ENCODE measurements at regions not wholly inside any gene's neighbourhood (a gene's known extent, or its start where the extent isn't known, plus 50 kb on each side); places are given as distances from the start of the nearest gene placed in this dataset.

DNA sequence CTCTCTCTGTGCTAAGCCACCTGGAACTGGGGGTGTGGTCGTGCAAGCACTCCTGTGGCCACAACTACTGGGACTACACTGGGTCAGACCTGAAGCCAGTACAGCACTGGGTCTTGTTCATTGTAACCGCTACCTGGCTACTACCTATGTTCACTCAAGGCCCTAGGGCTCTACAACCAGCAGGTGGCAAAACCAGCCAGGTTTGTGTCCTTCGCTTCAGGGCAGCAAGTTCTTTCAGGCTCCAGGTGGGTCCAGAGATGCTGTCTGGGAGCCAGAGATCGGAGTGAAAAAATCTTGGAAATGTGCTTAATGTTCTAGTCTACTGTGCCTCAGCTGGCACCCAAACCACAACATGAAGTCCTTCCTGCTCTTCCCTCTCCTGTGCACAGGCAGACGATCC is 171.6 kb upstream of the SORCS1 start:
- Histone ChIP-seq H2AFZ (ENCODE audit: low read depth, low read length) (no peak overlapping the region), H3K9me3 (ENCODE audit: low read length) (no peaks in the 10 kb centered on the region), H3K9ac (ENCODE audit: low read length) (no peak overlapping the region), H3K36me3 (ENCODE audit: insufficient read depth, low read length) (no peaks in the 10 kb centered on the region), H3K79me2 (replicated peaks; ENCODE audit: insufficient read depth, low read length) (no peaks in the 10 kb centered on the region), H3K4me3 (ENCODE audit: low read length) (no peak overlapping the region), H4K20me1 (ENCODE audit: insufficient read depth) (no peaks in the 10 kb centered on the region), H3K4me2 (ENCODE audit: low read length) (no peak overlapping the region), H3K27ac (ENCODE audit: low read length) (no peak overlapping the region), H3K9me2 (ENCODE audit: insufficient read depth, low read length) (no peaks in the 10 kb centered on the region), H3F3A (ENCODE audit: insufficient read depth, low read length, poor library complexity, severe bottlenecking) (no peaks in the 10 kb centered on the region), H3K27me3 (ENCODE audit: insufficient read depth, low read depth, low read length) (no peaks in the 10 kb centered on the region)
- TF ChIP-seq, protein P1, sequence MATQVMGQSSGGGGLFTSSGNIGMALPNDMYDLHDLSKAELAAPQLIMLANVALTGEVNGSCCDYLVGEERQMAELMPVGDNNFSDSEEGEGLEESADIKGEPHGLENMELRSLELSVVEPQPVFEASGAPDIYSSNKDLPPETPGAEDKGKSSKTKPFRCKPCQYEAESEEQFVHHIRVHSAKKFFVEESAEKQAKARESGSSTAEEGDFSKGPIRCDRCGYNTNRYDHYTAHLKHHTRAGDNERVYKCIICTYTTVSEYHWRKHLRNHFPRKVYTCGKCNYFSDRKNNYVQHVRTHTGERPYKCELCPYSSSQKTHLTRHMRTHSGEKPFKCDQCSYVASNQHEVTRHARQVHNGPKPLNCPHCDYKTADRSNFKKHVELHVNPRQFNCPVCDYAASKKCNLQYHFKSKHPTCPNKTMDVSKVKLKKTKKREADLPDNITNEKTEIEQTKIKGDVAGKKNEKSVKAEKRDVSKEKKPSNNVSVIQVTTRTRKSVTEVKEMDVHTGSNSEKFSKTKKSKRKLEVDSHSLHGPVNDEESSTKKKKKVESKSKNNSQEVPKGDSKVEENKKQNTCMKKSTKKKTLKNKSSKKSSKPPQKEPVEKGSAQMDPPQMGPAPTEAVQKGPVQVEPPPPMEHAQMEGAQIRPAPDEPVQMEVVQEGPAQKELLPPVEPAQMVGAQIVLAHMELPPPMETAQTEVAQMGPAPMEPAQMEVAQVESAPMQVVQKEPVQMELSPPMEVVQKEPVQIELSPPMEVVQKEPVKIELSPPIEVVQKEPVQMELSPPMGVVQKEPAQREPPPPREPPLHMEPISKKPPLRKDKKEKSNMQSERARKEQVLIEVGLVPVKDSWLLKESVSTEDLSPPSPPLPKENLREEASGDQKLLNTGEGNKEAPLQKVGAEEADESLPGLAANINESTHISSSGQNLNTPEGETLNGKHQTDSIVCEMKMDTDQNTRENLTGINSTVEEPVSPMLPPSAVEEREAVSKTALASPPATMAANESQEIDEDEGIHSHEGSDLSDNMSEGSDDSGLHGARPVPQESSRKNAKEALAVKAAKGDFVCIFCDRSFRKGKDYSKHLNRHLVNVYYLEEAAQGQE (IDR thresholded peaks at IDR 0.05; ENCODE audit: borderline replicate concordance): no peak
- TF ChIP-seq MXI1 (conservative IDR thresholded peaks at IDR 0.05; ENCODE audit: poor library complexity, severe bottlenecking) (no peak), TAF1 (IDR thresholded peaks at IDR 0.05; ENCODE audit: low read depth) (no peak), EP300 (conservative IDR thresholded peaks at IDR 0.05; ENCODE audit: poor library complexity, severe bottlenecking) (no peak), EZH2 (IDR thresholded peaks at IDR 0.05; ENCODE audit: borderline replicate concordance, insufficient read depth, low read length, poor library complexity, severe bottlenecking) (no peak), SMC3 (conservative IDR thresholded peaks at IDR 0.05; ENCODE audit: poor library complexity) (no peak), RAD21 (conservative IDR thresholded peaks at IDR 0.05) (no peak), POLR2AphosphoS5 (IDR thresholded peaks at IDR 0.05) (no peak)
- TF ChIP-seq, protein P2, sequence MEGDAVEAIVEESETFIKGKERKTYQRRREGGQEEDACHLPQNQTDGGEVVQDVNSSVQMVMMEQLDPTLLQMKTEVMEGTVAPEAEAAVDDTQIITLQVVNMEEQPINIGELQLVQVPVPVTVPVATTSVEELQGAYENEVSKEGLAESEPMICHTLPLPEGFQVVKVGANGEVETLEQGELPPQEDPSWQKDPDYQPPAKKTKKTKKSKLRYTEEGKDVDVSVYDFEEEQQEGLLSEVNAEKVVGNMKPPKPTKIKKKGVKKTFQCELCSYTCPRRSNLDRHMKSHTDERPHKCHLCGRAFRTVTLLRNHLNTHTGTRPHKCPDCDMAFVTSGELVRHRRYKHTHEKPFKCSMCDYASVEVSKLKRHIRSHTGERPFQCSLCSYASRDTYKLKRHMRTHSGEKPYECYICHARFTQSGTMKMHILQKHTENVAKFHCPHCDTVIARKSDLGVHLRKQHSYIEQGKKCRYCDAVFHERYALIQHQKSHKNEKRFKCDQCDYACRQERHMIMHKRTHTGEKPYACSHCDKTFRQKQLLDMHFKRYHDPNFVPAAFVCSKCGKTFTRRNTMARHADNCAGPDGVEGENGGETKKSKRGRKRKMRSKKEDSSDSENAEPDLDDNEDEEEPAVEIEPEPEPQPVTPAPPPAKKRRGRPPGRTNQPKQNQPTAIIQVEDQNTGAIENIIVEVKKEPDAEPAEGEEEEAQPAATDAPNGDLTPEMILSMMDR (IDR thresholded peaks at IDR 0.05; ENCODE audit: poor library complexity, severe bottlenecking): no peak

DNA sequence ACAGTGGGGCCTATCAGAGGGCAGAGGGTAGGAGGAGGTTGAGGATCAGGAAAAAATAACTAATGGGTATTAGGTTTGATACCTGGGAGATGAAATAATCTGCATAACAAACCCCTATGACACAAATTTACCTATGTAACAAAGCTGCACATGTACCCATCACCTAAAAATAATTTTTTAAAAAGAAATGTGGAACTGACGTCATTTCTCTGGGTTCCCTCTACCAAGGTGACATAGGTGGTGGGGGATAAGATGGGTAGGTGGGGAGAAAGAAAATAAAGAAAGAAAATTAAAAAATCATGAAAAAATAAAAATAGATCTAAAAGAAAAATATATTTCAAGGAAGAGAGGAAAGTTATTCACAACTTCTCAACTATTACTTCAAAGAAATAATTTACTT is 153.1 kb upstream of the SORCS1 start:
- Histone ChIP-seq H3K9me3 (ENCODE audit: low read length) (no peaks in the 10 kb centered on the region), H3K27me3 (ENCODE audit: insufficient read depth, low read depth, low read length) (no peaks in the 10 kb centered on the region), H3K9ac (ENCODE audit: low read length) (no peak overlapping the region), H3K36me3 (ENCODE audit: insufficient read depth, low read length) (no peaks in the 10 kb centered on the region), H3K4me3 (ENCODE audit: low read length) (no peak overlapping the region), H3K79me2 (replicated peaks; ENCODE audit: insufficient read depth, low read length) (no peaks in the 10 kb centered on the region), H3F3A (ENCODE audit: insufficient read depth, low read length, poor library complexity, severe bottlenecking) (no peaks in the 10 kb centered on the region), H3K9me2 (ENCODE audit: insufficient read depth, low read length) (no peaks in the 10 kb centered on the region), H4K20me1 (ENCODE audit: insufficient read depth) (no peaks in the 10 kb centered on the region), H3K4me2 (ENCODE audit: low read length) (no peak overlapping the region), H2AFZ (ENCODE audit: low read depth, low read length) (no peak overlapping the region), H3K27ac (ENCODE audit: low read length) (no peak overlapping the region)
- TF ChIP-seq, protein P2 (IDR thresholded peaks at IDR 0.05; ENCODE audit: poor library complexity, severe bottlenecking): no peak
- TF ChIP-seq EZH2 (IDR thresholded peaks at IDR 0.05; ENCODE audit: borderline replicate concordance, insufficient read depth, low read length, poor library complexity, severe bottlenecking): no peak
- TF ChIP-seq MXI1 (conservative IDR thresholded peaks at IDR 0.05; ENCODE audit: poor library complexity, severe bottlenecking): no peak
- TF ChIP-seq EP300 (conservative IDR thresholded peaks at IDR 0.05; ENCODE audit: poor library complexity, severe bottlenecking): no peak
- TF ChIP-seq SMC3 (conservative IDR thresholded peaks at IDR 0.05; ENCODE audit: poor library complexity): no peak
- no peak for TF ChIP-seq TAF1 (IDR thresholded peaks at IDR 0.05; ENCODE audit: low read depth)
- no peak for TF ChIP-seq RAD21 (conservative IDR thresholded peaks at IDR 0.05)
